WTC11 (cell line): ENCODE measurements at regions not wholly inside any gene's neighbourhood (a gene's known extent, or its start where the extent isn't known, plus 50 kb on each side); places are given as distances from the start of the nearest gene placed in this dataset.

ENCODE experiments used
- ATAC-seq: fragments of 200-7000 bp; cut with Tn5 transposase; 2 replicates; pipeline ENCODE4 v1.10.0; 2021; ENCODE audit warnings: mild to moderate bottlenecking, moderate library complexity
- CTCF ChIA-PET: fragments of 300-600 bp; sonication (Branson Sonifier 250); formaldehyde crosslinking; loops from one replicate; lab custom pipeline; 2021; ENCODE audit warnings: antibody characterized with exemption; lab: Charles Lee
- POLR2A ChIA-PET: fragments of 350-600 bp; sonication (Branson Sonifier 250); formaldehyde crosslinking; loops from one replicate; lab custom pipeline; 2021; ENCODE audit warnings: antibody characterized with exemption; lab: Charles Lee
- DNase-seq: peaks from one replicate; pipeline ENCODE4 v3.0.0; 2021; ENCODE audit warnings: low spot score
- H3K27ac Mint-ChIP-seq: 2 replicates; pipeline ENCODE4 v1.8.0; 2021; ENCODE audit warnings: mixed read lengths
- H3K27me3 Mint-ChIP-seq: 2 replicates; pipeline ENCODE4 v1.8.0; 2021; ENCODE audit warnings: low read depth, mild to moderate bottlenecking, moderate library complexity, mixed read lengths
- H3K36me3 Mint-ChIP-seq: 2 replicates; pipeline ENCODE4 v1.8.0; 2021; ENCODE audit warnings: mixed read lengths
- H3K4me1 Mint-ChIP-seq: 2 replicates; pipeline ENCODE4 v1.8.0; 2022; ENCODE audit warnings: mixed read lengths
- H3K4me3 Mint-ChIP-seq: 2 replicates; pipeline ENCODE4 v1.8.0; 2021; ENCODE audit warnings: mild to moderate bottlenecking, moderate library complexity, mixed read lengths
- H3K9me3 Mint-ChIP-seq: 2 replicates; pipeline ENCODE4 v1.8.0; 2021; ENCODE audit warnings: mixed read lengths
- CREB1 ChIP-seq: sonication (generic); formaldehyde crosslinking; IDR thresholded peaks from 2 replicates; pipeline ENCODE4 v1.8.0; 2023; ENCODE audit warnings: mild to moderate bottlenecking, missing genetic modification reagents
- CTCF ChIP-seq: fragments of 200-600 bp; IDR thresholded peaks from 2 replicates; pipeline ENCODE4 v1.8.0; 2022; ENCODE audit warnings: antibody characterized with exemption
- E2F1 ChIP-seq: sonication (generic); formaldehyde crosslinking; IDR thresholded peaks from 2 replicates; pipeline ENCODE4 v1.8.0; 2022; ENCODE audit warnings: mild to moderate bottlenecking, missing genetic modification reagents
- ELF4 ChIP-seq: sonication (generic); formaldehyde crosslinking; IDR thresholded peaks from 2 replicates; pipeline ENCODE4 v1.8.1; 2022; ENCODE audit warnings: low read depth, mild to moderate bottlenecking, moderate library complexity, missing genetic modification reagents
- ESRRA ChIP-seq: sonication (generic); formaldehyde crosslinking; IDR thresholded peaks from 2 replicates; pipeline ENCODE4 v1.8.1; 2022; ENCODE audit warnings: mild to moderate bottlenecking, missing genetic modification reagents, borderline replicate concordance
- FOXP1 ChIP-seq: sonication (generic); formaldehyde crosslinking; IDR thresholded peaks from 2 replicates; pipeline ENCODE4 v1.8.0; 2022; ENCODE audit warnings: missing genetic modification reagents, mild to moderate bottlenecking, moderate library complexity, borderline replicate concordance
- GABPB1 ChIP-seq: sonication (generic); formaldehyde crosslinking; IDR thresholded peaks from 2 replicates; pipeline ENCODE4 v1.8.1; 2023; ENCODE audit warnings: mild to moderate bottlenecking, missing genetic modification reagents
- JUN ChIP-seq: sonication (generic); formaldehyde crosslinking; IDR thresholded peaks from 2 replicates; pipeline ENCODE4 v1.8.0; 2023; ENCODE audit warnings: mild to moderate bottlenecking, missing genetic modification reagents
- NFATC4 ChIP-seq: fragments of 250-450 bp; sonication (Bioruptor Pico); IDR thresholded peaks from 2 replicates; pipeline ENCODE4 v1.9.0; 2021; ENCODE audit warnings: mild to moderate bottlenecking
- PRDM15 ChIP-seq: sonication (generic); formaldehyde crosslinking; IDR thresholded peaks from 2 replicates; pipeline ENCODE4 v1.8.0; 2022; ENCODE audit warnings: missing genetic modification reagents
- TEAD1 ChIP-seq: sonication (generic); formaldehyde crosslinking; IDR thresholded peaks from 2 replicates; pipeline ENCODE4 v1.8.0; 2022; ENCODE audit warnings: mild to moderate bottlenecking, missing genetic modification reagents
- ZNF138 ChIP-seq: sonication (generic); formaldehyde crosslinking; conservative IDR thresholded peaks from 2 replicates; pipeline ENCODE4 v1.8.1; 2022; ENCODE audit warnings: mild to moderate bottlenecking, moderate library complexity, missing genetic modification reagents
- TF ChIP-seq, protein P1 (sequence below): sonication (generic); formaldehyde crosslinking; IDR thresholded peaks from 2 replicates; pipeline ENCODE4 v1.8.0; 2023; ENCODE audit warnings: missing genetic modification reagents, mild to moderate bottlenecking, borderline replicate concordance
- TF ChIP-seq, protein P2 (sequence below): fragments of 250-450 bp; sonication (Bioruptor Pico); IDR thresholded peaks from 2 replicates; pipeline ENCODE4 v1.9.0; 2021; ENCODE audit warnings: mild to moderate bottlenecking
- TF ChIP-seq, protein P3 (sequence below): fragments of 250-450 bp; sonication (Bioruptor Pico); IDR thresholded peaks from 2 replicates; pipeline ENCODE4 v1.8.0; 2021; ENCODE audit warnings: mild to moderate bottlenecking
- TF ChIP-seq, protein P4 (sequence below): sonication (generic); formaldehyde crosslinking; IDR thresholded peaks from 2 replicates; pipeline ENCODE4 v1.8.1; 2023; ENCODE audit warnings: mild to moderate bottlenecking, missing genetic modification reagents
- TF ChIP-seq, protein P5 (sequence below): sonication (generic); formaldehyde crosslinking; IDR thresholded peaks from 2 replicates; pipeline ENCODE4 v1.8.1; 2023; ENCODE audit warnings: mild to moderate bottlenecking, missing genetic modification reagents, borderline replicate concordance

DNA sequence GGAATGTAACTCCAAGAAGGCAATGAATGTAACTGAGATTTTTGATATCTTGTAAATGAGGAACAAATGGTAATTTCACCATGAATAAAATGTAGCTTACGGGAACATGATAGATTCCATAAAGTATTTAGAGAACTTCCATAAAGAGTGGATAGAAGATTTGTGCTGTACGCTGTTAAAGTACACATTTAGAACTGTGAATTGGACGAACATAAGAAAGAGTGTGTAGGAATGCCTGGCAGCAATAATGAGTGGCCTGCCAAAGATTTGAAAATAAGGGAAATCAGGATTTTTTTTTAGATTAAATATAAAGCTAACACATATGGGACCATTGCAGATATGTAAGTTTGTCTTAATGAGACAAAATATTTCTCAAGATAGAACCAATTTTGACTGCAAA lies 1153.3 kb upstream of the EYS start:
- H3K27ac Mint-ChIP-seq: no peak overlapping the region
- ChIA-PET POLR2A (no interaction called here), CTCF (interaction anchor here (0.6 kb wide), 1 partner anchor 206 kb away, joined by 6 read pairs; no protein-coding TSS in a partner anchor)
- DNase-seq (no peak), ATAC-seq (no peak)
- no peak overlapping the region for H3K4me3 Mint-ChIP-seq
- no peaks in the 10 kb centered on the region for H3K27me3 Mint-ChIP-seq
- no peak for TF ChIP-seq E2F1 (CRISPR knock-in tag)
- TF ChIP-seq, protein P1, sequence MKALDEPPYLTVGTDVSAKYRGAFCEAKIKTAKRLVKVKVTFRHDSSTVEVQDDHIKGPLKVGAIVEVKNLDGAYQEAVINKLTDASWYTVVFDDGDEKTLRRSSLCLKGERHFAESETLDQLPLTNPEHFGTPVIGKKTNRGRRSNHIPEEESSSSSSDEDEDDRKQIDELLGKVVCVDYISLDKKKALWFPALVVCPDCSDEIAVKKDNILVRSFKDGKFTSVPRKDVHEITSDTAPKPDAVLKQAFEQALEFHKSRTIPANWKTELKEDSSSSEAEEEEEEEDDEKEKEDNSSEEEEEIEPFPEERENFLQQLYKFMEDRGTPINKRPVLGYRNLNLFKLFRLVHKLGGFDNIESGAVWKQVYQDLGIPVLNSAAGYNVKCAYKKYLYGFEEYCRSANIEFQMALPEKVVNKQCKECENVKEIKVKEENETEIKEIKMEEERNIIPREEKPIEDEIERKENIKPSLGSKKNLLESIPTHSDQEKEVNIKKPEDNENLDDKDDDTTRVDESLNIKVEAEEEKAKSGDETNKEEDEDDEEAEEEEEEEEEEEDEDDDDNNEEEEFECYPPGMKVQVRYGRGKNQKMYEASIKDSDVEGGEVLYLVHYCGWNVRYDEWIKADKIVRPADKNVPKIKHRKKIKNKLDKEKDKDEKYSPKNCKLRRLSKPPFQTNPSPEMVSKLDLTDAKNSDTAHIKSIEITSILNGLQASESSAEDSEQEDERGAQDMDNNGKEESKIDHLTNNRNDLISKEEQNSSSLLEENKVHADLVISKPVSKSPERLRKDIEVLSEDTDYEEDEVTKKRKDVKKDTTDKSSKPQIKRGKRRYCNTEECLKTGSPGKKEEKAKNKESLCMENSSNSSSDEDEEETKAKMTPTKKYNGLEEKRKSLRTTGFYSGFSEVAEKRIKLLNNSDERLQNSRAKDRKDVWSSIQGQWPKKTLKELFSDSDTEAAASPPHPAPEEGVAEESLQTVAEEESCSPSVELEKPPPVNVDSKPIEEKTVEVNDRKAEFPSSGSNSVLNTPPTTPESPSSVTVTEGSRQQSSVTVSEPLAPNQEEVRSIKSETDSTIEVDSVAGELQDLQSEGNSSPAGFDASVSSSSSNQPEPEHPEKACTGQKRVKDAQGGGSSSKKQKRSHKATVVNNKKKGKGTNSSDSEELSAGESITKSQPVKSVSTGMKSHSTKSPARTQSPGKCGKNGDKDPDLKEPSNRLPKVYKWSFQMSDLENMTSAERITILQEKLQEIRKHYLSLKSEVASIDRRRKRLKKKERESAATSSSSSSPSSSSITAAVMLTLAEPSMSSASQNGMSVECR: no peak
- TF ChIP-seq TEAD1 (CRISPR knock-in tag): no peak
- TF ChIP-seq, protein P2, sequence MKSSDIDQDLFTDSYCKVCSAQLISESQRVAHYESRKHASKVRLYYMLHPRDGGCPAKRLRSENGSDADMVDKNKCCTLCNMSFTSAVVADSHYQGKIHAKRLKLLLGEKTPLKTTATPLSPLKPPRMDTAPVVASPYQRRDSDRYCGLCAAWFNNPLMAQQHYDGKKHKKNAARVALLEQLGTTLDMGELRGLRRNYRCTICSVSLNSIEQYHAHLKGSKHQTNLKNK (CRISPR knock-in tag): no peak
- TF ChIP-seq, protein P3, sequence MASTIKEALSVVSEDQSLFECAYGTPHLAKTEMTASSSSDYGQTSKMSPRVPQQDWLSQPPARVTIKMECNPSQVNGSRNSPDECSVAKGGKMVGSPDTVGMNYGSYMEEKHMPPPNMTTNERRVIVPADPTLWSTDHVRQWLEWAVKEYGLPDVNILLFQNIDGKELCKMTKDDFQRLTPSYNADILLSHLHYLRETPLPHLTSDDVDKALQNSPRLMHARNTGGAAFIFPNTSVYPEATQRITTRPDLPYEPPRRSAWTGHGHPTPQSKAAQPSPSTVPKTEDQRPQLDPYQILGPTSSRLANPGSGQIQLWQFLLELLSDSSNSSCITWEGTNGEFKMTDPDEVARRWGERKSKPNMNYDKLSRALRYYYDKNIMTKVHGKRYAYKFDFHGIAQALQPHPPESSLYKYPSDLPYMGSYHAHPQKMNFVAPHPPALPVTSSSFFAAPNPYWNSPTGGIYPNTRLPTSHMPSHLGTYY (CRISPR knock-in tag): no peak
- no peak for TF ChIP-seq JUN (CRISPR knock-in tag)
- no peak for TF ChIP-seq CREB1
- TF ChIP-seq FOXP1 (CRISPR knock-in tag): no peak
- TF ChIP-seq ELF4 (CRISPR knock-in tag): no peak
- TF ChIP-seq, protein P4, sequence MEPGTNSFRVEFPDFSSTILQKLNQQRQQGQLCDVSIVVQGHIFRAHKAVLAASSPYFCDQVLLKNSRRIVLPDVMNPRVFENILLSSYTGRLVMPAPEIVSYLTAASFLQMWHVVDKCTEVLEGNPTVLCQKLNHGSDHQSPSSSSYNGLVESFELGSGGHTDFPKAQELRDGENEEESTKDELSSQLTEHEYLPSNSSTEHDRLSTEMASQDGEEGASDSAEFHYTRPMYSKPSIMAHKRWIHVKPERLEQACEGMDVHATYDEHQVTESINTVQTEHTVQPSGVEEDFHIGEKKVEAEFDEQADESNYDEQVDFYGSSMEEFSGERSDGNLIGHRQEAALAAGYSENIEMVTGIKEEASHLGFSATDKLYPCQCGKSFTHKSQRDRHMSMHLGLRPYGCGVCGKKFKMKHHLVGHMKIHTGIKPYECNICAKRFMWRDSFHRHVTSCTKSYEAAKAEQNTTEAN (CRISPR knock-in tag): no peak
- no peak for TF ChIP-seq GABPB1 (CRISPR knock-in tag)
- no peak for TF ChIP-seq NFATC4 (CRISPR knock-in tag)
- no peak for TF ChIP-seq PRDM15 (CRISPR knock-in tag)
- TF ChIP-seq ZNF138 (CRISPR knock-in tag): no peak
- TF ChIP-seq, protein P5, sequence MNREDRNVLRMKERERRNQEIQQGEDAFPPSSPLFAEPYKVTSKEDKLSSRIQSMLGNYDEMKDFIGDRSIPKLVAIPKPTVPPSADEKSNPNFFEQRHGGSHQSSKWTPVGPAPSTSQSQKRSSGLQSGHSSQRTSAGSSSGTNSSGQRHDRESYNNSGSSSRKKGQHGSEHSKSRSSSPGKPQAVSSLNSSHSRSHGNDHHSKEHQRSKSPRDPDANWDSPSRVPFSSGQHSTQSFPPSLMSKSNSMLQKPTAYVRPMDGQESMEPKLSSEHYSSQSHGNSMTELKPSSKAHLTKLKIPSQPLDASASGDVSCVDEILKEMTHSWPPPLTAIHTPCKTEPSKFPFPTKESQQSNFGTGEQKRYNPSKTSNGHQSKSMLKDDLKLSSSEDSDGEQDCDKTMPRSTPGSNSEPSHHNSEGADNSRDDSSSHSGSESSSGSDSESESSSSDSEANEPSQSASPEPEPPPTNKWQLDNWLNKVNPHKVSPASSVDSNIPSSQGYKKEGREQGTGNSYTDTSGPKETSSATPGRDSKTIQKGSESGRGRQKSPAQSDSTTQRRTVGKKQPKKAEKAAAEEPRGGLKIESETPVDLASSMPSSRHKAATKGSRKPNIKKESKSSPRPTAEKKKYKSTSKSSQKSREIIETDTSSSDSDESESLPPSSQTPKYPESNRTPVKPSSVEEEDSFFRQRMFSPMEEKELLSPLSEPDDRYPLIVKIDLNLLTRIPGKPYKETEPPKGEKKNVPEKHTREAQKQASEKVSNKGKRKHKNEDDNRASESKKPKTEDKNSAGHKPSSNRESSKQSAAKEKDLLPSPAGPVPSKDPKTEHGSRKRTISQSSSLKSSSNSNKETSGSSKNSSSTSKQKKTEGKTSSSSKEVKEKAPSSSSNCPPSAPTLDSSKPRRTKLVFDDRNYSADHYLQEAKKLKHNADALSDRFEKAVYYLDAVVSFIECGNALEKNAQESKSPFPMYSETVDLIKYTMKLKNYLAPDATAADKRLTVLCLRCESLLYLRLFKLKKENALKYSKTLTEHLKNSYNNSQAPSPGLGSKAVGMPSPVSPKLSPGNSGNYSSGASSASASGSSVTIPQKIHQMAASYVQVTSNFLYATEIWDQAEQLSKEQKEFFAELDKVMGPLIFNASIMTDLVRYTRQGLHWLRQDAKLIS: no peak
- TF ChIP-seq CTCF: no peak
- TF ChIP-seq ESRRA (CRISPR knock-in tag): no peak
- H3K36me3 Mint-ChIP-seq: peaks cover 10% of the 10 kb centered on the region; the same call in 1 of the 2 replicates
- peaks cover 48% of the 10 kb centered on the region for H3K9me3 Mint-ChIP-seq
- H3K4me1 Mint-ChIP-seq: no peaks in the 10 kb centered on the region
